ENCODE measurements at regions not wholly inside any gene's neighbourhood (a gene's known extent, or its start where the extent isn't known, plus 50 kb on each side); places are given as distances from the start of the nearest gene placed in this dataset.

DNA sequence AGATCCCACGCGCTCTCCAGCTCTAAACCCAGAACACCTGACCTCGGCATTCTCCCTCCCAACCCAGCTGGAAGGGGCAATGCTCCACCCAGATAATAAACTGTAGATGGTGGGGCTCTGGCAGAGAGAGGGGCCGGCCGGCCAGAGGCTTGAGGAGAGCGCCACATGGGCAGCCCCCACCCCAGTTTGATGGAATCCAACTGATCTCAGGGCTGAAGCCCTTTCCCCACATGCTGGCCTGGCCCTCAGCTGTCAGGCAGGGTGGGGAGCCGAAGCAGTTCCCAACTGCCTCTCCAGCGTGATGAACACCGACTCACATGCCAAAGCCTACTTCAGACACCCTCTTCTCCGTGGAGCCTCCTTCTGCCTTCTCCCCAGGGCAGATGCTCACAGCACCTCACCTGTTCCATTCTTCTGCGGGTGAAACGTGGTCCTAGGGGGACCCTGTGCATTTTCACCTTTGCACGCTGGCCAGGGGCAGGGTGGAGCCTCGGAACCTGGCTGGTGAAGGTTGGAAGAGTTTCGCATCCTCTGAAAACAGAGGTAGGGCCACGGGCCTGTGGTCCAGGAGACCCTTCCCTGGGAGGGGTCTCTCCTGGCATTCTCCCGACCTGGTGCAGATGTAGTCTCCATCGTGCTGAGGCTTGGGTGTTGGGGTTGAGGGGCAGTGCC, 65.7 kb upstream of the ZNF469 start:
- Histone ChIP-seq H3K4me3 (ENCODE audit: low read depth in 1 of 2, low read length in 2 of 2) (no peak overlapping the region), H3K27ac (ENCODE audit: low read depth, low read length) (no peak overlapping the region), H3K9ac (ENCODE audit: low read length) (no peak overlapping the region), H3K4me1 (ENCODE audit: insufficient read depth, low read length) (no peaks in the 10 kb centered on the region), H3K27me3 (ENCODE audit: control insufficient read depth in 1 of 2, insufficient read depth in 2 of 2, low read length in 2 of 2) (peaks cover 0 to 5% of the 10 kb centered on the region in 2 donors), H3K36me3 (ENCODE audit: insufficient read depth, low read length) (no peaks in the 10 kb centered on the region), H3K9me3 (ENCODE audit: low read length) (no peaks in the 10 kb centered on the region)

DNA sequence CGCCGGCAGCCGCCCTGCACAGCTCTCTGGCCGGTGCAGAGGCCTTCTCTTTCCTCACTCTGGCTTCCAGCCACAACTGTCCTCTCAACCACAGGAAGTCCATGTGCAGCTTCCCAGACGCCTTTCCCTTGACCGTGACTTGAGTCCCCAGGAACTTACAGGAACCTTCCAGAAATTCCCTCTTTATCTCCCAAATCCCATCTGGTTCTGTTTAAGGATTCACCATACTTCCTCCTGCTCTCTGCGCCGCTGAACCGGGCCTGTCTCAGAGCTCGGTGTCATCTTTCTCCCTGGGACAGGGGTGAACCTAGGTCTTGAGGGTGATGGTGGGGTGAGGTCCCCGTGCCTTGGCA, 65.2 kb upstream of the ZNF469 start:
- Histone ChIP-seq H3K9me3 (ENCODE audit: low read length) (no peaks in the 10 kb centered on the region), H3K4me1 (ENCODE audit: insufficient read depth, low read length) (no peaks in the 10 kb centered on the region), H3K27me3 (ENCODE audit: control insufficient read depth in 1 of 2, insufficient read depth in 2 of 2, low read length in 2 of 2) (peaks cover 0 to 5% of the 10 kb centered on the region in 2 donors), H3K36me3 (ENCODE audit: insufficient read depth, low read length) (no peaks in the 10 kb centered on the region), H3K9ac (ENCODE audit: low read length) (no peak overlapping the region), H3K4me3 (ENCODE audit: low read depth in 1 of 2, low read length in 2 of 2) (no peak overlapping the region), H3K27ac (ENCODE audit: low read depth, low read length) (no peak overlapping the region)

DNA sequence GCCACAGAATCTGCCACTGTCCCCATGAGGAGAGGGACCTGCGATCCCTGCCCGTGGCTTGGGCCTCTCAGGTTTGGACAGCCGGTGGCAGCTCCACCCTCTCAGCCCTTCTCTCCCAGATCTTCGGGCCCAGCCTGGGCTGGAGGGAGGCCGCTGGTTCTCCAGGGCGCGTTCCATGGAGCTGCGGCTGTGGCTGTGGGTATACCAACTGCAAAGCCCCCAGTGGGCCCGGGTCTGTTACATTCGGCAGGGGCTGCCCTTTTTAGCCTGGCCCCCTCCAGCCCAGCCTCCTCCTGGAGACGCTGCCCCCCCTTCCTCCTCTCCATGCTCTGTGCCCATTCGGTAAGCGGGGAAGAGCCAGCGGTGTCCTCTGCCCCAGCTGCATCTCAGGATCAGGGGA, 64.7 kb upstream of the ZNF469 start:
- no peaks in the 10 kb centered on the region for H3K36me3 ChIP-seq (ENCODE audit: insufficient read depth, low read length)

DNA sequence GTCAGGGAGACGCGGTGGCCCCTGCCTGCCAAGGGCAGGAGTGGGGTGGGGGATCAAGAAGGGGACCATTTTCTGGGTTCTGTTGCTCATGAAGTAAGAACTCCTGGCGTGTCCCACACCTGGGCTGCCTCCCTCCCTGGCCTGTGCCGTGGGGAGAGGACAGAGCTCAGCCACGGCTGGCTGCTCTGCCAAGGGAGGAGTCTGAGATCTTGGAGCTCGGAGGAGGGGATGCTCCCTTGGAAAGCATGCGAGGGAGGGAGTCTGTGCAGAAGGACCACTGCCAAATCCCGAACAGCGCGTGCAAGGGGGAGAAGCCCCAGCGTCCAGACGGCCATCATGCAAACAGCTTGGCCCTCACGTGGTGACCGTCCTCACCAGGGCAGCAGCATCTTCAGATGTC, 64.2 kb upstream of the ZNF469 start:
- Histone ChIP-seq H3K9me3 (ENCODE audit: low read length) (no peaks in the 10 kb centered on the region), H3K9ac (ENCODE audit: low read length) (no peak overlapping the region), H3K4me3 (ENCODE audit: low read depth in 1 of 2, low read length in 2 of 2) (no peak overlapping the region), H3K27ac (ENCODE audit: low read depth, low read length) (no peak overlapping the region), H3K27me3 (ENCODE audit: control insufficient read depth in 1 of 2, insufficient read depth in 2 of 2, low read length in 2 of 2) (peaks cover 0 to 5% of the 10 kb centered on the region in 2 donors), H3K4me1 (ENCODE audit: insufficient read depth, low read length) (no peaks in the 10 kb centered on the region), H3K36me3 (ENCODE audit: insufficient read depth, low read length) (no peaks in the 10 kb centered on the region)

More for the DNA sequence above, 64.7 kb upstream of the ZNF469 start:
- H3K27ac ChIP-seq (ENCODE audit: low read depth, low read length): no peak overlapping the region
- peaks cover 0 to 5% of the 10 kb centered on the region in 2 donors for H3K27me3 ChIP-seq (ENCODE audit: control insufficient read depth in 1 of 2, insufficient read depth in 2 of 2, low read length in 2 of 2)
- H3K4me1 ChIP-seq (ENCODE audit: insufficient read depth, low read length): no peaks in the 10 kb centered on the region
- H3K4me3 ChIP-seq (ENCODE audit: low read depth in 1 of 2, low read length in 2 of 2): no peak overlapping the region
- no peak overlapping the region for H3K9ac ChIP-seq (ENCODE audit: low read length)
- no peaks in the 10 kb centered on the region for H3K9me3 ChIP-seq (ENCODE audit: low read length)

DNA sequence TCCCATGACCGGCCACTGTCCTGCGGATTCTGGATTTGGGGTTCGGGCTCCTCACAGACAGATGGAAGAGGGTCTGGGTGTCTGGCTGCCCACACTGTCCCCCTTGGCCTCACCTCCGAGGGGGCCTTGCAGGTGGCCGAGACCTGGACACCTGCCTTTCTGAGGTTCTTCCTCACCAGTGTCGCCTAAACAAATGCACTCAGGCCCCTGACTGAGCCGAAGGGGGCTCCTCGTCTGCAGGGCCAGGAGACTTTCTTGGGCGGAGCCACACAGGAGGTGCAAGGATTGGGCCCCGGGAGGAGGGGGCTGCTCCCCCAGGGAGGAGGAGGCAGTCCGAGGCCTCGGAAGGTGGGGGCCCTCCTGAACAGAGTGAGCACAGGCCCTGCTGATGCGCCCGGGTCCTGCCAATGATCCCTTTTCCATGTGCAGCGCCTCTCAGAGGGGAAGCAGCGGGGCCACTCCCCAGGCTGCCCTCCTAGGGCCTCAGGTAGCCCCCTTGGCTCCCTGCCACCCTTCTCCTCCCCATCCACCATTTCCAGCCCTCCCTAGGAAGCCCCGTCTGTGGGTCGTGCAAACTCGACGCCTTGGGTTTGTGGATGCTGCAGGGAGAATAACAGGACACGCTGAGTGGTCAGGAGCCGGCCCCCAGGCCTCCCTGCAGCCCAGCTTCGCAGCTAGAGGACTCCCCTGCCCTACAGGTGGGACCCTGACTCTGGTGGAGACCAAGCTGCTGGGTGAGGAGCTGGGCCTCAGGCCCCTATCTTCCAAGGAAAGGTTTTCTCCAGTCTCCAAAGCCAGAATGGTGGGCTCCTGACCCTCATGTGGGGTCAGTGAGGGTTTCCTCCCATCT, 63.4 kb upstream of the ZNF469 start:
- no peak overlapping the region for H3K27ac ChIP-seq (ENCODE audit: low read depth, low read length)
- H3K9ac ChIP-seq (ENCODE audit: low read length): no peak overlapping the region
- no peaks in the 10 kb centered on the region for H3K4me1 ChIP-seq (ENCODE audit: insufficient read depth, low read length)
- no peaks in the 10 kb centered on the region for H3K36me3 ChIP-seq (ENCODE audit: insufficient read depth, low read length)
- no peaks in the 10 kb centered on the region for H3K9me3 ChIP-seq (ENCODE audit: low read length)
- H3K27me3 ChIP-seq (ENCODE audit: control insufficient read depth in 1 of 2, insufficient read depth in 2 of 2, low read length in 2 of 2): peaks cover 0 to 5% of the 10 kb centered on the region in 2 donors
- no peak overlapping the region for H3K4me3 ChIP-seq (ENCODE audit: low read depth in 1 of 2, low read length in 2 of 2)

DNA sequence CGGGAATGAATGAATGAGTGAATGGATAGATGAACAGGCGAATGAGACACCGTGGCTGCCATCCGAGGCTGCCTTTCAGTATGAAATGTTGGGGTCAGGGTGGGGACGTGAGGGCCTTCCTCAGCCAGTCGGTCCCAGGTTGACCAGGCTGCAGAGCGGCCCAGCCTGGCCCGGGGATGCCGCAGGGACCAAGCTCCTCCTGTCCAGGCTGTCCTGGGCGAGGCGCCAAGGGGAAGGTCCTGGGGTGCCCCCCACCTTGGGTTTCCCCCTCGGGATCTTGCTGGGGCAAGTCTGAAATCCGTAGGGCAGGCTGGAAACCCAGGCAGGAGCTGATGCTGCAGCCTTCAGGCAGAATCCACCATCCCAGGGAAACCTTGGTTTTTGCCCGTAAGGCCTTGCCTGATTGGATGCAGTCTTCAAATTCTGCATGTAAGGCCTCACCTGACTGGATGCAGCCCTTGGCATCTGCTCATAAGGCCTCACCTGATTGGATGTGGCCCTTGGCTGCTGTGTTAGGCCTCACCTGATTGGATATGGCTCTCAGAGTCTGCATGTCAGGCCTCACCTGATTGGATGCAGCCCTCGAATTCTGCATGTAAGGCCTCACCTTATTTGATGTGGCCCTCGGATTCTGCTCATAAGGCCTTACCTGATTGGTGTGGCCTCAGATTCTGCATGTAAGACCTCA, 61.7 kb upstream of the ZNF469 start:
- Histone ChIP-seq H3K36me3 (ENCODE audit: insufficient read depth, low read length) (no peaks in the 10 kb centered on the region), H3K4me1 (ENCODE audit: insufficient read depth, low read length) (no peaks in the 10 kb centered on the region), H3K27me3 (ENCODE audit: control insufficient read depth in 1 of 2, insufficient read depth in 2 of 2, low read length in 2 of 2) (peaks cover 0 to 5% of the 10 kb centered on the region in 2 donors), H3K9me3 (ENCODE audit: low read length) (no peaks in the 10 kb centered on the region), H3K4me3 (ENCODE audit: low read depth in 1 of 2, low read length in 2 of 2) (no peak overlapping the region), H3K27ac (ENCODE audit: low read depth, low read length) (no peak overlapping the region), H3K9ac (ENCODE audit: low read length) (no peak overlapping the region)

DNA sequence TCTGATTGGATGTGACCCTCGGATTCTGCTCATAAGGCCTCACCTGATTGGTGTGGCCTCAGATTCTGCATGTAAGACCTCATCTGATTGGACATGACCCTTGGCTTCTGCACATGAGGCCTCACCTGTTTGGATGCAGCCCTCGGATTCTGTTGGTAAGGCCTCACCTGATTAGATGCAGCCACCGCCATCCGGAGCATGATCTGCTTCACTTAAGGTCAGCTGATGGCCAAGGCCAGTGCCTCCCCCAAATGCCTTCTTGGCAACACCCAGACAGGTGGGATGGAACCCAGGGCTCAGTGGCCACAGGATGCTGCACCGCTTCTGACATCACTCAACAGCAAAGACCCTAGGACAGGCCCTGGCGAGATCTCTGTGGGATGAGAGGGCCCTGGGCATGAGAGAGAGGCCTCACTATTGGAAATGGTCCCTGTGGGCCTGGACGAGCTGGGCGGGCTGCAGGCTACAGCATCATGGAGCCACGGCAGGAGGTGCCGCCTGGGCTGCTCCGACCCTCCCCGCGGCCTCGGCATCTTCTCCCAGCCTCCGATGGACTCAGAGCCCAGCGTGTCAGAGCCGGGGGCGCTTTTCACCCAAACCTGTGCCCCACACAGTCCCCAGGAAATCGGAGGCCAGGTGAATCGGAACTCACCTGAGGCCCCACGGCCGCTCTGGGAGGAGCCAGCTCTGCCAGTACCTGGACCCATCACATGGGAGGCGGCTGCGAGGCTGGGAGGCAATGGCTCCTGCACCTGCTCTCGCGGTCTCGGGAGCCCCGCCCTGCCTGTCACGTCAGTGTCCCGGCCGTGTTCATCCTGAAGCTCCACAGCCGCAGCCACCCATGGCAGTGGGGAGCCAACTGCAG, 60.9 kb upstream of the ZNF469 start:
- Histone ChIP-seq H3K9me3 (ENCODE audit: low read length) (no peaks in the 10 kb centered on the region), H3K4me3 (ENCODE audit: low read depth in 1 of 2, low read length in 2 of 2) (no peak overlapping the region), H3K9ac (ENCODE audit: low read length) (no peak overlapping the region), H3K36me3 (ENCODE audit: insufficient read depth, low read length) (no peaks in the 10 kb centered on the region), H3K4me1 (ENCODE audit: insufficient read depth, low read length) (no peaks in the 10 kb centered on the region), H3K27ac (ENCODE audit: low read depth, low read length) (no peak overlapping the region), H3K27me3 (ENCODE audit: control insufficient read depth in 1 of 2, insufficient read depth in 2 of 2, low read length in 2 of 2) (peaks cover 0 to 3% of the 10 kb centered on the region in 2 donors)

DNA sequence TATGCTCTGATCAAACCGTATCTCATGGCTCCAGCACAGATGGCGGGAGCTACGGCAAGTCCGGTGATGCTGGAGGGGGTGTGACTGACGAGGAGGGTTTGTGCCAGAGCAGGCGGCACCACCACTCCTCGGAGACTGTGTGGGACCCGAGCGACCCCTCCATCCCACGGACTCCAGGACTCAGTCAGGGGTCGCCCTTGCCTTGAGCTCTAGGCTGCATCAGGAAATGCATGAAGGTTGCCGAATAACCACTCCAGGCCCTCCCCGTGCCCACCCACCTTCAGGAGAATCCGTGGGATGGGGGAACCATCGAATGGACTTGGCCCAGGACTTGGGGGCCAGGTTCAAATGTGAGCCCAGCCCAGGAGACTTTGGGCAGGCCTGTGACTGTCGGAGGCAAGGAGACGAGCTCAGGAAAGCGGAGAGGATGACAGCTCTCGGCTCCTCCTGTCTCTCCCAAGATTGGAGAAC, 60.2 kb upstream of the ZNF469 start:
- Histone ChIP-seq H3K36me3 (ENCODE audit: insufficient read depth, low read length) (no peaks in the 10 kb centered on the region), H3K4me1 (ENCODE audit: insufficient read depth, low read length) (no peaks in the 10 kb centered on the region), H3K27me3 (ENCODE audit: control insufficient read depth in 1 of 2, insufficient read depth in 2 of 2, low read length in 2 of 2) (no peaks in the 10 kb centered on the region), H3K9me3 (ENCODE audit: low read length) (no peaks in the 10 kb centered on the region), H3K27ac (ENCODE audit: low read depth, low read length) (no peak overlapping the region), H3K4me3 (ENCODE audit: low read depth in 1 of 2, low read length in 2 of 2) (no peak overlapping the region), H3K9ac (ENCODE audit: low read length) (no peak overlapping the region)

DNA sequence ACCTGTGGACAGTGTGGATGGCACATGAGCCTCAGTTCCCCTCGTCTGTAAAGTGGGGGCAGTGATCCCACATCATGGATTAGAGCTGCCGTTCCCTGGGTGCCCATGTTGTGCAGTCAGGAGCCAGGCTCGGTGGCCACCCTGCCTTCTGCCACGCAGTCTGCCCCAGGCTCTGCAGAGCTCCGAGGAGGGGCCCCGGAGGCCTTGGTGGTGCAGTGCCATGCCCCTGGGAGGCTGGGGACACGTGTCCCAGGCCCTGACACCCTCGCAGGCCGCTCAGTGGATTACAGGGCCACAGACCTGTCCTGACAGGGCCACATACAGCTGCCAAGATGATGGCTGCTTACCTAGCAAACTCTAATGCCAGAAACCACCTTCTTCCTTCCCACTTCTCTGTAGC, 59.7 kb upstream of the ZNF469 start:
- Histone ChIP-seq H3K9me3 (ENCODE audit: low read length) (no peaks in the 10 kb centered on the region), H3K27ac (ENCODE audit: low read depth, low read length) (no peak overlapping the region), H3K36me3 (ENCODE audit: insufficient read depth, low read length) (no peaks in the 10 kb centered on the region), H3K27me3 (ENCODE audit: control insufficient read depth in 1 of 2, insufficient read depth in 2 of 2, low read length in 2 of 2) (no peaks in the 10 kb centered on the region), H3K4me3 (ENCODE audit: low read depth in 1 of 2, low read length in 2 of 2) (no peak overlapping the region), H3K9ac (ENCODE audit: low read length) (no peak overlapping the region), H3K4me1 (ENCODE audit: insufficient read depth, low read length) (no peaks in the 10 kb centered on the region)

DNA sequence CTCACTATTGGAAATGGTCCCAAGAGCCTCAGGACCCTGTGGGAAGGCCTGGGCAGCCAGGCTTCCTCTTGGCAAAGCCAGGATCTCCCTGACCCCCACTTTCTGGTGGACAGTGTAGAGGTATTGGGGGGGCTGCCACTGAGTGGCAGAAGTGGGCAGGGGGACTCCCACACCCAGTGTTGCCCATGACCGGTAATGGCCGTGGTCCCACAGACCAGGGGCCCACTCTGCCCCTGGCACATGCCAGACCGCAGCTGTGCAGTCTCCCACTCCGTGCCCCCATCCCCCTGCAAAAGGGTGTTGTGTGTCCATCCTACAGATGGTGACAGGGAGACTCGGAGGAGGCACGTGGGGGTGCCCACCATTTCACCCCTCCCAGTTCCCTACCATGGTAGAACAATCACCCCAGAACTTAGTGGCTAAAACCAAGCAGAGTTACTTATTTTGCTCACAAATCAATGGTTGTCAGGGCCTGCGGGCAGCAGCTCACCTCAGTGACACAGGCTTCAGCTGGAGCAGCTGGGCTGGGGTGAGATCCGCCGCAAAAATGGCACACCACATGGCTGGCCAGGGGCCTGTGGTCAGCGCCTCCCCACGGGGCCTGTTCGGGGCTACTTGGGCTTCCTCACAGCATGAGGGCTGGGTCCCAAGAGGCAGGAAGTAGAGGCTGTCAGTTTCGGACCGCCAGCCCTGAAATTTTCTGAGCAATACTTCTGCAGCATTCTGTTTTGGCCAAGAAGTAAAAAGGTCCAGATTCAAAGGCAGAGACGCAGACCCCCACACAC, 59.0 kb upstream of the ZNF469 start:
- H3K4me1 ChIP-seq (ENCODE audit: insufficient read depth, low read length): no peaks in the 10 kb centered on the region
- no peaks in the 10 kb centered on the region for H3K36me3 ChIP-seq (ENCODE audit: insufficient read depth, low read length)
- H3K9ac ChIP-seq (ENCODE audit: low read length): no peak overlapping the region
- H3K27me3 ChIP-seq (ENCODE audit: control insufficient read depth in 1 of 2, insufficient read depth in 2 of 2, low read length in 2 of 2): no peaks in the 10 kb centered on the region
- no peaks in the 10 kb centered on the region for H3K9me3 ChIP-seq (ENCODE audit: low read length)
- no peak overlapping the region for H3K27ac ChIP-seq (ENCODE audit: low read depth, low read length)
- no peak overlapping the region for H3K4me3 ChIP-seq (ENCODE audit: low read depth in 1 of 2, low read length in 2 of 2)

Data from muscle layer of colon (tissue), 2 donors.